ENCODE measurements at regions not wholly inside any gene's neighbourhood (a gene's known extent, or its start where the extent isn't known, plus 50 kb on each side); places are given as distances from the start of the nearest gene placed in this dataset.
"Not testable (repeated sequence)": the region's sequence is repeated elsewhere in the genome, so short reads cannot be mapped to it uniquely, and the experiment has no call there.

DNA sequence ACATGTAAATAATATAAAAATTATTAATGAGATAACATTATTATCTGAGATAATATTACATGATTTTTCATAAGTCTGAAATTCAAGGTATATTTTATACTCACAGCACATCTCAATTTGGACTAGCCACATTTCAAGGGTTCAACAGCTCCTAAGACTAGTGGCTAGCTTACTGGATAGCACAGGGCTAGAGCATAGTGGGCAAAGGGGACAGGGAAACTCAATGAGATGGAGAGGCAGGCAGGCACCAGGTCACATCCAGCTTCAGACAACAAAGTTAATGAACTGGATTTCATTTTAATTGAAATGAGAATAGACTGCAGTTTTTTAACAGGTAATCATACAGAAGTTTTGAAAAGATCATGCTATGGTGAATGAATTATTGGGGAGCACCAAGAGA, 137.4 kb downstream of the NBPF8 start:
- not testable (repeated sequence) for DNase-seq (ENCODE audit: low spot score)

- DNase-seq (ENCODE audit: low spot score) = peak; percentile 15
These were observed 142.9 kb downstream of the NBPF8 start for GRCh38 chr1:120557605-120558302.

- peak; percentile 57 for DNase-seq (ENCODE audit: low spot score)
These were observed 143.6 kb downstream of the NBPF8 start for GRCh38 chr1:120558303-120559060.

DNA sequence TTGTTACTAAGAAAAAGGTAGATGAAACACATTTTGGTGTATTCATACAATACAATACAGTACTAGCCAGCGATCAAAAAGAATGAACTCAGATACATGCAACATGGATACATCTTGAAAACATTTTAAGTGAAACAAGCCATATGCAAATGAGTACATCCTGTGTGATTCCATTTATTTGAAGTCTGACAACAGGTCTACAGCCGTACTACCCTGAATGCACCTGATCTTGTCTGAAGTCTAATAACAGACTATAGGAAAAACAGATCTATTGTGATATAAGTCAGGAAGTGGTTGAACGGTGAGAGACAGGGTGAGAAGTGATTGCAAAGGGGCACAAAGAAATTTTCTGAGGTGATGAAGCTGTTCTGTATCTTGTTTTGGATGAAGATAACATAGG, 146.9 kb downstream of the NBPF8 start:
- DNase-seq (ENCODE audit: low spot score) = not testable (repeated sequence)

- DNase-seq (ENCODE audit: low spot score) = not testable (repeated sequence)
These were observed 150.6 kb downstream of the NBPF8 start for GRCh38 chr1:120565396-120565795.

DNA sequence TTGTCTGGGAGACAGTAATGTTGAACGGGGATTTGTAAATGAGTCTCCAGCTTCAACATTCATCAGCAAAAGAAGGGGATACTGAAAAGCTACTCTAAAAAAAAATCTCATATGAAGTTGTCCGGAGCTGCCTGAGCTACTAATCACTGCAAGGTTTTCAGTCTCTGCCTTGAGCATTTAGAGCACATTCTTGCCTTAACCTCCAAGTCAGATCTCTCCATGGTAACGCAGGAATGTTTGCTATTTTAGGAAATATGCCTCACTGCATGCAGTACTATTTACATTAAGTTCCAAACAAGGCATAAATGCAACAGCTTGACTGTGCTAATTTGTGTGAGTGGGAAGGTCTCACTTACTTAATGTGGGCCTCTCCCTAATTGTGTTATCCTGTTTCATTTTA, 152.8 kb downstream of the NBPF8 start:
- DNase-seq (ENCODE audit: low spot score) = not testable (repeated sequence)

GRCh38 chr1:120575201-120575600, 148.5 kb upstream of the NBPF26 start:
- not testable (repeated sequence) for DNase-seq (ENCODE audit: low spot score)

DNA sequence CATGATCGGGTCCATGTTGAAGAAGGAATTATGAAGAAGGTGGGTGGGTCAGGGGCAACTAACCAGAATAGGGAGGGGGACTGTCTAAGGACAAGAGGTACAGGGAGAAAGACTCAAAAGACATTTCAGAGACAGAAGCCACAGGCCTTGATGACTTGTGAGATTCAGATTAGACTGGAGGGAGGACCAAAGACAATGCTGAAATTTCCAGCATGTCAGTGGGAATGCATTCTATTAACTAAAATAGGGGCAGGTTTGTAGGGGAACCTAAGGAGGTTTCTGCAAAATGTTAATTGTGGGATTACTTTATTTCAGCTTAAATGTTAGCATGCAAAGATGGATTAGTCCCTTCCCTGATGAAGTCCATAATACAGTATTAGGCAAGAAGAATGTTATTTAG, 141.6 kb upstream of the NBPF26 start:
- not testable (repeated sequence) for DNase-seq (ENCODE audit: low spot score)

- DNase-seq (ENCODE audit: low spot score) = not testable (repeated sequence)
These were observed 137.7 kb upstream of the NBPF26 start for GRCh38 chr1:120586053-120586452.

- DNase-seq (ENCODE audit: low spot score) = not testable (repeated sequence)
These were observed 134.9 kb upstream of the NBPF26 start for GRCh38 chr1:120588811-120589210.

GRCh38 chr1:120591774-120592173, 132.0 kb upstream of the NBPF26 start:
- not testable (repeated sequence) for DNase-seq (ENCODE audit: low spot score)

- not testable (repeated sequence) for DNase-seq (ENCODE audit: low spot score)
These were observed 130.8 kb upstream of the NBPF26 start for GRCh38 chr1:120592943-120593342.

GRCh38 chr1:120593648-120594047, 130.1 kb upstream of the NBPF26 start:
- not testable (repeated sequence) for DNase-seq (ENCODE audit: low spot score)

- DNase-seq (ENCODE audit: low spot score) = not testable (repeated sequence)
These were observed 125.3 kb upstream of the NBPF26 start for GRCh38 chr1:120598331-120598951.

DNA sequence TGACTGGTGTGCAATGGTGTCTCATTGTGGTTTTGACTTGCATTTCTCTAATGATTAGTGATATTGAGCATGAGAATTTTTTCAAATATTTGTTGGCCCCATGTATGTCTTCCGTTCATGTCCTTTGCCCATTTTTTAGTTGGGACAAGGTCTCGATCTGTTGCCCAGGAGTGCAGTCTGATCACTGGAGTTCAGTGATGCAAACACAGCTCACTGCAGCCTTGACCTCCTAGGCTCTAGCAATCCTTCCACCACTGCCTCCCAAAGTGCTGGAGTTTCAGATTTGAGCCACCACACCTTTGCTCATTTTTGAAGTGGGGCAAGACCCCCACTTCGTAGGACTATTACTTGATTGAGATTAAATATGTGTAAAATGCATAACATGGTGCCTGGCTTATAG, 124.2 kb upstream of the NBPF26 start:
- not testable (repeated sequence) for DNase-seq (ENCODE audit: low spot score)

- DNase-seq (ENCODE audit: low spot score) = not testable (repeated sequence)
These were observed 123.2 kb upstream of the NBPF26 start for GRCh38 chr1:120600442-120601041.

GRCh38 chr1:120607882-120608281, 115.9 kb upstream of the NBPF26 start:
- not testable (repeated sequence) for DNase-seq (ENCODE audit: low spot score)

- DNase-seq (ENCODE audit: low spot score) = not testable (repeated sequence)
These were observed 115.3 kb upstream of the NBPF26 start for GRCh38 chr1:120608314-120609014.

DNA sequence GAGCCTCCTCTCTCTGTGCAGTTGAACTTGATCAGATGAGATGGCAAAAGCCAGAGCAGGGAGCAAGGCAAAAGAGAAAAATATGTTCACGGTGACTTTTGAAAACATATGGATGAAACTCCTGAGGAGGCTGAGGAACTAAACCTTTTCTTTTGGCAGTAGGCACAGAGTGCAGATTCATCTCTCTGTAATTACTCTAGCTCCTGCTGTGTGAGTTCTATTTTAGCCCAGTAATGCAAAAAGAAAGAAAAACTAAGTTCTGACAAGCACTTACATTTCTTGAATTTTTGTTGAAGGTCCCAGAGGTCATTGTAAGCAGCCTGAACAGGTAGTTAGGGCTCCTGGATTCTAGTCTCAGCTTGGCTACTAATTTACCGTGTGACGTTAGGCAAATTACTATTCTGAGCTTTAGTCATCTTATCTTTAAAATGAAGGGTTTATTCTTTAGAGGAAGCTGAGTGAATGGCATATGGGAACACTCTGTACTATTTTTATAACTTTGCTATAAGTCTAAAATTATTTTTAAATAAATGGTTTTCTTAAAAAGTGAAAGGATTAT, 114.7 kb upstream of the NBPF26 start:
- not testable (repeated sequence) for DNase-seq (ENCODE audit: low spot score)

DNA sequence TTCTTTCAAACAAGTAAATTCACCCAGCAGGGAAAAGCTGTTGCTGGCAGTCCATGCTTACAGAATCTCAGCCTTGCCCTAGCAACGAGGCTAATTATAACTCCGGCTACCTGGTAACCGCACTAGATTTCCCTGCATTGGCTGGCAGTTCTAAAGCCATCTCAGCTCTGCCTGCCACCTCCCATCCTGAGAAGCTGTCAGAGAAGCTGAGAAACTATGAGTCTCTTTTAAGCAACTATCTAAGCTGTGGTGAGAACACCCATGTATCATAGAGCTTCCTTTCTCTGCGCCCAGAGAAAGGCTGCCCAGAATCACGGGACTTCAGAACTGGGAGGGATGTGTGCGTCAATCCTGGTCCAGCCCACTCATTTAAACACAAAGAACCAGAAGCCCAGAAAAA, 113.9 kb upstream of the NBPF26 start:
- DNase-seq (ENCODE audit: low spot score) = not testable (repeated sequence)

GRCh38 chr1:120614931-120615639, 108.7 kb upstream of the NBPF26 start:
- not testable (repeated sequence) for DNase-seq (ENCODE audit: low spot score)

Measured in RKO (cell line).